ENCODE measurements at regions not wholly inside any gene's neighbourhood (a gene's known extent, or its start where the extent isn't known, plus 50 kb on each side); places are given as distances from the start of the nearest gene placed in this dataset.

DNA sequence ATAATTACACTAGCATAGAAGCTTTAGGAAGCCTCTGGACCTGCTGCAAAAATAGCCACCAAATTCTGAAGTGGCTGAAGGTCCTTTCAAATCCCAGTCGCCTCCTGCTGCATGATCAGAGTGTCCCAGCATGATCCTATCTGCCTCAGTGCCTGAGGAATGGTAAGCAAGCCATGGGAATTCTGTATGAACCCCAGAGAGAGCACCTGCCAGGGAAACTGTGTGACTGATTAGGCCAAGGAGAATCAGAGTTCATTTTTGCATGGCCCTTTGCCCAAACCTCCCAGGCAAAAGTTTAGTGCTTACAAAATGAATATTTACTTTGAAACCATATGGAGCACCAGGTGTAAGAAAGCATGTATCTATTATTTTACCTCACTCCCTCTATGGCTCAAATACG lies 221.4 kb downstream of the ARL4C start:
- TF ChIP-seq, protein P1, sequence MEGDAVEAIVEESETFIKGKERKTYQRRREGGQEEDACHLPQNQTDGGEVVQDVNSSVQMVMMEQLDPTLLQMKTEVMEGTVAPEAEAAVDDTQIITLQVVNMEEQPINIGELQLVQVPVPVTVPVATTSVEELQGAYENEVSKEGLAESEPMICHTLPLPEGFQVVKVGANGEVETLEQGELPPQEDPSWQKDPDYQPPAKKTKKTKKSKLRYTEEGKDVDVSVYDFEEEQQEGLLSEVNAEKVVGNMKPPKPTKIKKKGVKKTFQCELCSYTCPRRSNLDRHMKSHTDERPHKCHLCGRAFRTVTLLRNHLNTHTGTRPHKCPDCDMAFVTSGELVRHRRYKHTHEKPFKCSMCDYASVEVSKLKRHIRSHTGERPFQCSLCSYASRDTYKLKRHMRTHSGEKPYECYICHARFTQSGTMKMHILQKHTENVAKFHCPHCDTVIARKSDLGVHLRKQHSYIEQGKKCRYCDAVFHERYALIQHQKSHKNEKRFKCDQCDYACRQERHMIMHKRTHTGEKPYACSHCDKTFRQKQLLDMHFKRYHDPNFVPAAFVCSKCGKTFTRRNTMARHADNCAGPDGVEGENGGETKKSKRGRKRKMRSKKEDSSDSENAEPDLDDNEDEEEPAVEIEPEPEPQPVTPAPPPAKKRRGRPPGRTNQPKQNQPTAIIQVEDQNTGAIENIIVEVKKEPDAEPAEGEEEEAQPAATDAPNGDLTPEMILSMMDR (IDR thresholded peaks at IDR 0.05; ENCODE audit: low read depth, low read length, poor library complexity, severe bottlenecking), result no peak
- no peak for TF ChIP-seq EZH2phosphoT487 (IDR thresholded peaks at IDR 0.05; ENCODE audit: borderline replicate concordance, low read length)
